Hepatocyte (in vitro differentiated cells): ENCODE measurements at regions not wholly inside any gene's neighbourhood (a gene's known extent, or its start where the extent isn't known, plus 50 kb on each side); places are given as distances from the start of the nearest gene placed in this dataset.

ENCODE experiments used
- EZH2phosphoT487 ChIP-seq: fragments of 200-600 bp; sonication (generic); IDR thresholded peaks from one replicate; pipeline ENCODE4 v1.6.1; 2018; ENCODE audit warnings: antibody characterized with exemption, mild to moderate bottlenecking, low read depth, moderate library complexity; ENCODE audit not compliant: unreplicated experiment, severe bottlenecking
- TF ChIP-seq, protein P1 (sequence below): fragments of 200-600 bp; sonication (generic); IDR thresholded peaks from 2 replicates; pipeline ENCODE4 v1.5.1; 2016; ENCODE audit warnings: antibody characterized with exemption, mild to moderate bottlenecking; ENCODE audit not compliant: poor library complexity

DNA sequence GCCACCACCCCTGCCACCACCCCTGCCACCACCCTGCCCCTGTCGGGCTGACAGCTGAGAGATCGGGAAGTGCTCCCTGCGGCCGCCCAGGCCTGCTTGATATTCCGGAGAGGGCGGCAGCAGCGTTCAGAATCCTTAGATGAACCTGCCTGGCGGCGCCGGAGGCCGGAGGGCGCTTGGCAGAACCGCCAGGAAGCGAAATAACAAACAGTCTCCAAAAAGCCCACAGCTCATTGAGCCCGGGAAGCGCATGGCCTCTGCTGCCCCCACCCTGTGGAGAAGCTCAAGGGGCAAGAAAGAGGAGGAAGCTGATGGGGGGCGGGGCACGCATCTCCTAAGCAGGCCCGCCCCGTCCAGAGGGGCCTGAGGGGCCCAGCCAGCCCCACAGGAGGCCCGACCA, 92.2 kb upstream of the MBOAT2 start:
- TF ChIP-seq, protein P1, sequence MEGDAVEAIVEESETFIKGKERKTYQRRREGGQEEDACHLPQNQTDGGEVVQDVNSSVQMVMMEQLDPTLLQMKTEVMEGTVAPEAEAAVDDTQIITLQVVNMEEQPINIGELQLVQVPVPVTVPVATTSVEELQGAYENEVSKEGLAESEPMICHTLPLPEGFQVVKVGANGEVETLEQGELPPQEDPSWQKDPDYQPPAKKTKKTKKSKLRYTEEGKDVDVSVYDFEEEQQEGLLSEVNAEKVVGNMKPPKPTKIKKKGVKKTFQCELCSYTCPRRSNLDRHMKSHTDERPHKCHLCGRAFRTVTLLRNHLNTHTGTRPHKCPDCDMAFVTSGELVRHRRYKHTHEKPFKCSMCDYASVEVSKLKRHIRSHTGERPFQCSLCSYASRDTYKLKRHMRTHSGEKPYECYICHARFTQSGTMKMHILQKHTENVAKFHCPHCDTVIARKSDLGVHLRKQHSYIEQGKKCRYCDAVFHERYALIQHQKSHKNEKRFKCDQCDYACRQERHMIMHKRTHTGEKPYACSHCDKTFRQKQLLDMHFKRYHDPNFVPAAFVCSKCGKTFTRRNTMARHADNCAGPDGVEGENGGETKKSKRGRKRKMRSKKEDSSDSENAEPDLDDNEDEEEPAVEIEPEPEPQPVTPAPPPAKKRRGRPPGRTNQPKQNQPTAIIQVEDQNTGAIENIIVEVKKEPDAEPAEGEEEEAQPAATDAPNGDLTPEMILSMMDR: no peak
- no peak for TF ChIP-seq EZH2phosphoT487
